Activated CD4-positive, alpha-beta T cell treated with anti-CD3 and anti-CD28 coated beads for 4 hours (primary cell): ENCODE measurements at regions not wholly inside any gene's neighbourhood (a gene's known extent, or its start where the extent isn't known, plus 50 kb on each side); places are given as distances from the start of the nearest gene placed in this dataset.

ENCODE experiments used
- DNase-seq, 2 donors: peaks; one replicate each; pipeline ENCODE4 v3.0.0-alpha.2; 2020

DNA sequence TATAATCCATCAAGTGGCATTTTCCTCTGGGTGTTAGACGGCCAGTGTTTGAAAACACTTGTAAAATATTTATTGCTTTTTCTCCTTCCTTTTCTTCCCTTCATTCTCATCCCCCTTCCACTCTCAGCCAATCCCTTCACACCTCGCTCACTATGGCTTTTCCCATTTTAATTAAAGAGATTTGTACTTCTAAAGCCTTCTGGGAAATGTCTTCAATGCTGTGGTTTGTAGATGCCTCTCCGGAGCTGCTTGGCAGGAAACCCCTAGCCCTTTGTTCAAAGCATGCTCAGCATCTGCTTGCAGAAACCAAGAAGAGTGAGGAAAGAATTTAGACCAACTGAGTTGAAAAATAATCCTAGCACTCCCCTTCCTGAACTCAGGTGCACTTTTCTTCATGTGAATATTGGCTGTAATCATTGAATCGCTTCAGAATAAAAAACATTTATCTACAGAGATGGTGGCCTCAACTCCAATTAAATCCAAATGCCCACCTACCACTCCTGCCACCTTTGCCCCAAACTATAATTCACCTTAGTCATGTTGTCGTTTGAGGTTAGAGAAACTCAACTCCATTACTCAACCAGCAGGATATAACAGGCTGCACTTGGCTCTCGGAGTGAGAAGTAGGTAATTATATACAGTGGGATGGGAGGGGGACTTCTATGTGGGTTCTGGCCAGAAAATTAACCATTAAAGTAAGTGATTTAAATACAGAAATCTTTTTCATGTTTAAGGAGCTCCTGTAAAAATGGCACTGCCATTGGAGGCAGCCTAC, 659.4 kb upstream of the CAMK1G start:
- no peak for DNase-seq

DNA sequence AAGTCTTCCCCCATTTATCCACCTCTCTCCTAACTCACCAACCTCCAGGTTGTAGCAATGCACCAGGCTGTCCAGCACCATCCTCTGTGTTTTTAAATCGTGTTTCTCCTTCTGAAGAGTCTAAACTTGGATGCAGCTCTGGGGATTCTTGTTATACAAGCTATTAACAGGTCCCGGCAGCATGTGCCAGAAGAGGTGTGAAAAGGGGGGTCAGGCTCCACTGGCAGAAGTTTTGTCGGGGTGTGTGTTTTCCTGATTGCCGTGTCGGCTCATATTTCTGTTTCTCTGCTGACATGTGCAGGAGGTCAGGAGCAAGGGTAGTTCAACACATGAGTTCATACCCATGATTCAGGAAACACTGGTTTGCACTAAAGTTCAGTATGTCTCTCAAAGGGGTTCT, 658.6 kb upstream of the CAMK1G start:
- no peak for DNase-seq

DNA sequence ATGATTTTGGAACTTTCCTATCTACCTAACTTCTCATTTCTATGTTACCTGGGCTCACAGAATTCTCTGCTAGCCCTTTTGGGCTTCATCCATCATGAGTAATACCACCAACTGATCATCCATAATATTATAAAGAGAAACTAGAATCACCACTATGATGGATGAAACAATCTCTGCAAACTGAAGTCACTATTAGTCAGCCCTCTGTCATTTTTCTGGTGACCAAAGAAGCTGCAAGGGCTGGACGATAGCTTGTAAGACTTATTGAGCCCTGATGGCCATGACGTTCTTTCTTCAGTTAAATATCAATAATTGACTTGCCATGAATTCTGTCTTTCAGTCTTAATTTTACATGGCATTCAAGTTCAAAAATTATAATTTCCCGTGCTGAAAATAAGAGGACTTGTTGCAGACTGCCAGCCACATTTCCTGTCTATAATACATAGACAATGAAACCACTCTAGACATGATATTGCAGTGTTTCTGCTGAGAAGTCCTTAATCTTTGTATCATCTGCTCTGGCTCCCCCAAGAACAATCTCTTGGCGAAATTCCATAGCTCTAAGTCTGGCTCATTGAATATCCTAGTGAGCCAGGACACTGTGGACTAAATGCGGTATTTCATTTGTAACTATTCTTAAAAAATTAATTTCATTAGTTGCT, 655.0 kb upstream of the CAMK1G start:
- DNase-seq, result no peak

DNA sequence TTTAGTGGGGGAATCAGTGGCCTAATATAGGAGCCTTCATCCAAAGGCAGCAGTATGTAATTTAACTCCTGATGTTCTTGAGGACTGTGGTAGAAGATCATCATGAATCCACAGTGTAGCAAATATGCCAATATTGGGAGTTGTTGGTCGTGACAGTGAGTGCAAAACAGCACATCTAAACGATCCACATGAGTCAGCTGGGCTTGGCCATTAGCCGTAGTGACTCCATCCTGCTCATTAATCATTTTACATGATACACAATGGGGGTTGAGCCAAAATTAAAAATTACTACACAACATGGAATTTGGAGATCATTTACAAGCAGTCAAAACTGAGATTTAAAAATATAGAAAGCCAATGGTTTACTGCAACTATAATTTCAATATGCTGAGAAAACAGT, 653.9 kb upstream of the CAMK1G start:
- no peak for DNase-seq

DNA sequence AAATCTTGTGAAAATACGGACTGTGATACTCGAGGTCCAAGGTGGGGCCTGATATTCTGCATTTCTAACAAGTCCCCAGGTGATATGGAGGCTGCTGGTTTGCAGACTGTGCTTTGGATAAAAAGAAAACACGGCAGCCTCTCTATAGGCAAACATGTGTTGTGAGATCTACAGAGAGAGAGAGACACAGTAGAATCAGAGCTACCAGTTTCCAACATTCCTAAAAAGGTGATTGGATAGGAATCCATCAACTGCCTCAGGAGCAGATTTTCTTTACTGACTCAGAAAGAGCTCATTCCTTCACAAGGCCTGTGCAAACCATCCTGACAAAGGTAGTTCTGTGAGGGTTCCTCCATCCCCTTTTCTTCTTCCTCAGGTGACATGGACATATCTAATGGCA, 651.6 kb upstream of the CAMK1G start:
- DNase-seq, result no peak

DNA sequence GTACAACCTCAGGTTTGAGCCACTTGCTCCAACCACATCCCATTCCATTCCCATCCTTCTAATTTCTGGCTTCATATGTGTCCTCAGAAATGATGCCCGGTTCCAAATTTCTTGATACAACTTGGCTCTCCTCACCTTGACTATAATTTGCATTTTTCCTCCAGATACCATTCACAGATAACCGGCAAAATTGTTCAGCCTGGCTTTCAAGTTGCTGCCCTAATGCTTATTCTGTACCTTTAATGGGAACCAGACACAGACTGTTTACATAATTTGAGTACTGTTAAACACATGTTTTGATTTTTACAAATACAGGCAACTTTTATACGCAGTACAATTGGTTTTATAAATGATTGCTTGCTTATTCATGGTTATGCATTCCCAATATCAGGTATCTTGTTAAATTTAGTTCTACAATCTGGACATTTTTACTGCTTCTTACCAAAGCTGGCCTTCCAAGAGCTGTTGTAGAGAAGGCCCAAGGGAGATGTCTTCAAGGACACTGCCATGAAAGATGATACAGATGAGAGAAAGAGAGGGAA, 649.5 kb upstream of the CAMK1G start:
- DNase-seq, result no peak

DNA sequence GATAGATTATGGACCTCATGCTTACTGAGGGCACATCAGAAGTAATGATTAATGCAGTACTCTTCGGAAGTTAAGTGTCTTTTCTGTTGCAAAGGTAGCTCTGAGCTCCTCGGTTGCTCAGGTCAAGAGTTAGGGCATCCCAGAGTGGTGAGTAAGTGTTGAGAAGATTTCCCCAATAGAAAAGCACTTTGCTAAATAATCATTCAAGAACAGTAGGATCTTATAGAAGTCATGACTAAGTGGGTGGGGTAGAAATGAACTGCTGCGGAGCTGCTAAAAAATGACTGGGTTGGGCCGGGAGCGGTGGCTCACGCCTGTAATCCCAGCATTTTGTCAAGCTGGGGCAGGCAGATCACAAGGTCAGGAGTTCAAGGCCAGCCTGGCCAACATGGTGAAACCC, 648.6 kb upstream of the CAMK1G start:
- DNase-seq, result no peak

DNA sequence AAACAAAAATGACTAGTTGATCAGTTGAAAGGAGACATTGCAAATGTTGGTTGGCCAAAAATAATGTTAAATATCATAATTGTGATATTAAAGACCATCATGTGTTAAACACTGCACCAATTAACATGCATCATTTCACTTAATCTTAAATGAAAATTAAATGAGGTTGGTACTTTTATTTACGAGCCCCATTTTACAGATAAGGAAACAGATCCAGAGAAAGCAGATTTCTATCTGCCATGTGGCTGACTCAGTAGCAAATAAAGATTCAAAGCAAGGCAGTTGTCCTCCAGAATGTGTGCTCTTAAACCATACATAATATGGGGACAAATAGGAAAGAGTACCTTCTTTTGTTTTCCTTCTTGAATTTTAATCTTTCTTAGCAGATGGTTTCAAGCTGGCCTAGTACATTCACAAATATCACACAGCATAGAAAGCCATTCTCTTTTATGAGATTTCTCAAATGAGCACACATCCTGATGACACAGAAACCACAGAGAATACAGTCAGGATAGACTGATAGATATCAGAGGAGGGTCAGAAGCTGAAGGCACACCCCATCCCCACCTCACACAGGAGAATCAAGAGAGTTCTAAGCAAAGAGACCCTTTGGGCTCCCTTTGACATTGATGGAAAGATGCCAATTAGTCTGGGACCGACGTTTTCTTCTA, 647.9 kb upstream of the CAMK1G start:
- no peak for DNase-seq

DNA sequence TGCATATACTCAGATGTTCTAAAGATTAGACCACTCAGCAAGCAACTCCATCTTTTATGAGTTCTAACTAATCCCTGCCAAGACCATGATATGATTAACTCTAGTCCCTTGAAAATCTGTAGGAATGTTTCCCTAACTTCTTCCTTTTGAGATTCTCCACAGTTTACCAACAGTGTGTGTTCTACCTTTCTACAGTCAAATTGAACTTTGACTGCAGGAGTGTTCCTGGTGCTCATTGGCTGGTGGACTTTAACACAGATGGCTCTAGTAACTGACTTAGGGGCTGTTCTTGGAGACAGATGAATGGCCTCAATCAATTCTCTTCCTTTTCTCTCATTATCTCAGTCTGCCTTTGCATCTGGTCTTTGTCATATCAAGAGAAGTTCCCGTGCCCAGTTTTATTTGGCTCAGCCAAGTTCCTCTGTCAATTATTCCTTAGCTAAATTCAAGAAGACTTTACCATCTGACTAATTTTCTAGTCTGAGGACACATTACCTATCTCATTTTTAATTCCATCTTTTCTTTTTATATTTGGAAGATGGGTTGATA, 643.9 kb upstream of the CAMK1G start:
- DNase-seq, result no peak

DNA sequence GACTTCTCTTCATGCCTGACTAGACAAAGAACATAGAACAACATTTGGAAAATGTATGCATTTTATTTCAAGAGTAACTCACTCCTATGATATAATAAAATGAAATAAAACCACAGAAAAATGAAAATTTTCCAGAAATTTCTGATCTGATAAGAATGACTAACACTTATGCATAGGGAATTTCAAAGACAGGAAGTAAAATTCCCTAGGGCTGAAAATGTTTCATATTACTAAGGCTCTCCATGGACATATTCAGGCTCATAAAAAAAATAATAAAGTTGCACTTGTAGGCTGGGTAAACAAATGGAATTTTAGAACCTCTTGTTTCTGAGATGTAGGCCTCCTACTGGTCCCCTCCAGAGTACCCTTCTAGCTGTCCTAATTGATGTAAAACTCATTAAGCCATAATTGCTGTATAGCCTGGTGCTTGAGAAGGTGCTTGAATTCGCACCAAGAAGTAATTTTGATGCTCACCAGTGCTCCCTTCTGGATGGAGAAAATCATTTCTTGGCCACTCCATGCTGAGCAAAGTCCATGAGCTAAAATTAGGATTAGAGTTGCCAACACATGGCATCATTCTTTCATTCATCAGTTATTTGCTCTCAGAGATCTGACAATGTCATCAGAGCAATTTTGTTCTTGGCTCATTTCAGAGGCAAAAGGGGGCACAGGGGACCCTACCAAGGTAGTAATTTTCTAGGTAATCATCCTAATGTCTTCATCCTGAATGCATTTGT, 641.0 kb upstream of the CAMK1G start:
- DNase-seq, result no peak

DNA sequence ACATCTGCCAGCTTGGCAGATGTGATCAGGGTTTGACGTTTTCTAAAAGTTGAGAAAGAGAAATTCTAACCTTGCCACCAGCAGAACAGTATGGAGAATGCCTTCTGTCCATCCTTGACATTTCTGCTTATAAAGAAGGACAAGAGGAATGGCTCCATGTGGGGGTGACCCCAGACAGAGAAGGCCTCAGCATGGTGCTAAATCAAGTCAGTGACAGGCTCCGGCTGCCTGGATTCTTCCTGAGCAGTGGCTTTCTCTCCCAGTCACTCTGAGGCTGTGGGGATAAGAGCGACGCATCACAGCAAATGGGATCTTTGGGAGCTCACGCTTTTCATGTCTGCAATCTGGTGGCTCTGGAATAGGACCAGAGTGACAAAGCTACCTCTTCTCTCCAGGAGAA, 640.2 kb upstream of the CAMK1G start:
- no peak for DNase-seq

DNA sequence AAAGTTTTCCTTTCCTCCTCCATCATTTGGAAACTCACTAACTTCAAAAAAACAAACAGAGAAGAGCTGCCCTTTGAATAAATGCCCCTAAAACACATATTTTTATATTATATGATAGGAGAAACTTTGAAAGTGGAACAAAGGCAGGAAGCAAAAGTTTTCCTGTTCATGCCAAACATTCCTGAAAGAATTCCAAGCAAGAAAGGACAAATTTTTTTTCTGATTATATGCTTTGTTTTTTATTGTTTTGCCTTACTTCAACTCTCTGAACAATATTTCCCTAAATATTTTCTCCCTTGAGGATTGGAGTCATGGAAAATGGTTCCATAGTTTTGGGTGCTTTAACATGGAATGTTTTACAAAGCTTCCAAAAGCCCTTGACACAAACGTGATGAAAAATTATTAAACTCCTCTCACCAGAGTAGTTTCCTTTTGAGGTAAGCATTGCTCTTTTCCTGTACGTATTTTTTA, 638.5 kb upstream of the CAMK1G start:
- DNase-seq, result no peak

DNA sequence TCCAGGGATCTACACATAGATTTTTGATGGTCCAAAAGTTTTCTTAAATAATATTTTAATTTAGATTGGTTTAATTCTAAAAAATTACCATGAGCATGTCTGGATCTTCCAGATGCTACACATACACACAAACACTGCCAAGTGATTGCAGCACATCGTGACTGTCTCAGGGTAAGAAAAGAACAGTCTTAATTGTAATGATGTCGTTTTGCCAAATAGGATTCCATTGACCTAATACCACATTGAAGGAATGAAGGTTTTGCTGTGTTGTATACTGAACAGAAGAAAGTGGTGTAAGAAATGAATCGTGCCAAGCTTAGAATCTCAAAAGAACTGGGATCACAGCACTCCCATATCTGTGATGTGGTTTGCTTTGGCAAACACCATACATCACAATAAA, 633.3 kb upstream of the CAMK1G start:
- DNase-seq, result no peak

DNA sequence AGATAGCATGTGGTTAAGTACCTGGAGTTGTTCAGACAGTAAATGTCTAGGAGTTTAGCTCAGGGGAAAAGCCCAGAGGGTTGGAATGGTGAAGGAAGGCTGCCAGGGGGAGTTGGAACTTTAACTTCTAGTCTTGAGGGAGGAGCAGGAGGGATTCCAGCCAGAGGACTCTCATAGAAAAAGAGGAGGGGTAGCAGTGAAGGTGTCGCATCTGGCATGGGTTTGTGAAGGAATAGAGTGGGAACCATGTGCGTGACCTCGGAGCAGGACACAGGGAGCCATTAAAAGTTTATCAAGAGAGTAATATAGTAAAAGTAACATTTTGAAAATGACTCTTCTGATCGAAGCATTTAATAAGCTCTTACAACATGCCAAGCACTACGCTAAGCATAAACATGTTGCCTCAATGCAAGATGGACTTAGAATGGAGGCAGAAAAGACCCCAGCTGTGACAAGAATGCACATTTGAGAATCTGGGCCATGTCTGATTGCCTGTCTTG, 632.4 kb upstream of the CAMK1G start:
- DNase-seq, result no peak

DNA sequence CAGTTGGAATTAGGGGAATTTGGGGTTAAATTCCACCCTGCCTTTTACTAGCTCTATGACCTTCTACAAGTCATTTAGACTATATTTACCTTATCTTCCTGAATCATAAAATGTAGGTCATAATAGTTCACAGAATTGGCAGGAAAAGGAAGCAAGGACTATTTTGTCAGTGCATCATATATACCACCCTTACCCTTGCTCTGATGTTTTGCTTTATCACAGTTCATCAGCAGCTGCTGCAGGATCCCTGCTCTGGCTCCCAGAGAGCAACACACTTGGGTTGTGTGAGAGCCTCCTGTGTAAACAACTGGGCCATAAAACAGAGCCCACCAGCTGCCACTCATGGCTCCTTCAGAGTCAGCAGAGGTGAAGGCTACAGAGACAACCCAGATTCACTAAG, 631.6 kb upstream of the CAMK1G start:
- no peak for DNase-seq

DNA sequence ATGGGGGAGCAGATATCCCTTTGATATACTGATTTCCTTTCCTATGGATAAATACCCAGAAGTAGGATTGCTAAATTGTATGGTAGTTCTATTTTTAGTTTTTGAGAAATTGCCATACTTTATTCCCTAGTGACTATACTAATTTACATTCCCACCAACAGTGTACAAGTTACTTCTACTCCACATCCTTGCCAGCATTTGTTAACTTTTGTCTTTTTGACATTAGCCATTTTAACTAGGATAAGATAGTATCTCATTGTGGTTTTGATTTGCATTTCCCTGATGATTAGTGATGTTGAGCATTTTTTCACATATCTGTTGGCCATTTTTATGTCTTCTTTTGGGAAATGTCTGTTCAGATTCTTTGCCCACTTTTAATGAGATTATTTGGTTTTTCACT, 620.6 kb upstream of the CAMK1G start:
- no peak for DNase-seq

DNA sequence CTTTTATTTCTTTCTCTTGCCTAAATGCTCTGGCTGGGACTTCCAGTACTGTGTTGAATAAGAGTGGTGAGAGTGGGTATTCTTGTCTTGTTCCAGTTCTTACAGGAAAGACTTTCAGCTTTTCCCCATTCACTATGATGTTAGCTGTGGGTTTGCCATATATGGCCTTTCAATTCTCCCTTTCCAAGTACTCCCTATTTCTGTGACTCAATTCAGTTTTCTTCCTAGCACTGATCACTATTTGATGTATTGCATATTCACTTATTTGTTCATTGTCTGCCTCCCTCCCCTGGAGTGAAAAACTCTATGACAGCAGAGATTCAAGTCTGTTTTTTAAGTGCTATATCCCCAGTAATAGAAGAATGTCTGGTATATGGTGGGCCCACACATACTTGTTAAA, 618.2 kb upstream of the CAMK1G start:
- no peak for DNase-seq

DNA sequence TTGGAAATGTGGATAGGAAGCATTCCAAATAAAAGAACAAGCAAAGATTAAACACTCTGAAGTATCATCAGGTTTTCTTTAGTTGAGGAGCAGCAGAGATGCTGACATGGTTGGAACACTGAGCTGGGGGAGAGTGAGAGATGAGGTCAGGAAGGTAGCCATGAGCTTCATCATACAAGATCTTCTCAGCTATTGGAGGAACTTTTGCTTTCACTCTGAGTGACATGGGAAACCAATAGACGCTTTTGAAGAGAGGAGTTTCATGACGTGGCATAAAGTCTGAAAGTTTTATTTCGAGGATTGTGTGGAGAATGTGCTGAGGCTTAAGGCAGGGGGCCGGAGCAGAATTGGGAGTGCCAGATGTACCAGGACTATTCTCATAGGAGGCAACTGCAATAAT, 616.2 kb upstream of the CAMK1G start:
- no peak for DNase-seq

DNA sequence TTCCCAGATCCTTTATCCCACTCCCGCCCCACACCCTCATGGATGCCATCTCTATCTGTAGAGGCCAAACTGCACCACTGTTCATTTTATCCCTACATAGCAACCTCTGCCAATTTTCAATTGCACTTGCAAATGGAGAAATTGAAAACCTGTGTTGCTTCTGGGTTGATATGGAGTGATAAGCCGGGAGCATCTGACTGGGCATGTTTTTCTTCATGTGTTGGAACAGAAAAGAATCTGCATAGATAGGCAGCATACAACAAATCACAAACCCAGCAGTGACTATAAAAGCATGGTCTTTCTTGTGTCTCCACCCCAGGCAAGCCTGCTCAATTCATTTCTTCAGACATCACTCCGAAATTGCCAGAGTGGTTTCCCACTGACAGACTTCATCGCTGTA, 608.8 kb upstream of the CAMK1G start:
- no peak for DNase-seq

DNA sequence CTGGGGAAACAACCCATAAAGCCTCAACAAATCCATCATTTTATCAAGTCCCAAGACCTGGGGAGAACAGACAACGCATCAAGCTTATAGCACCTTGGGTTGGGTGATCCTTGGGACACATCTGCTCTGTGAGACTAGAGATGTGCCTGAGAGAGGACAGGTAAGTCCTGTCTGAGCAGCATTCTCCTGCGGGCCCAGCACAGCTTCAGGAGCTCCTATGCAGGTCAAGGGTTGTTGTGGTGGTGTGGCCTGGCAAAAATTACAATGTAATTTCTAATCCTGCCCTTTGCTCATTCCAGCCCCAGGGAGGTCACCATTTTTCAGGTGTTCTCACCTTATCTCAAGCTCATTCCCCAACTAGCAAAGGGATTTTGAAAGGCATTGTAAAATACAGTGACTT, 608.1 kb upstream of the CAMK1G start:
- DNase-seq, result no peak

DNA sequence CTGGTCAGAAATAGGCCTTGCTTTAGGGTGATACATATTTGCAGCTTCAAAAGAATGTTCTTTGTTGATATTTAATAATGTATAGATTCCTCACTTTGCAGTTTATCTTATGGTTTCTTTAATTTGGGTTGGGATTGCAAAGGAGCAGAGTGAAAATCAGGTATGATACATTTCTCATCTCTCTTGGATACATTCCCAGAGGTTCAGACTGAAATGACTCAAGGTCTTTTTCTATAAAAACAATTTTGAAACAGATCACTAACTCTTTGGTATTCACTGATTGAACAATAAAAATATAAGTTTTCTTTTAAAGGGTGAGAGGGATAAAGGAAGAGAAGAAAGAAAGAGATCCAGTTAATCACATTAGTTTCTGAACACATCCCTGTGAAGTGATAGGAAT, 606.5 kb upstream of the CAMK1G start:
- no peak for DNase-seq

DNA sequence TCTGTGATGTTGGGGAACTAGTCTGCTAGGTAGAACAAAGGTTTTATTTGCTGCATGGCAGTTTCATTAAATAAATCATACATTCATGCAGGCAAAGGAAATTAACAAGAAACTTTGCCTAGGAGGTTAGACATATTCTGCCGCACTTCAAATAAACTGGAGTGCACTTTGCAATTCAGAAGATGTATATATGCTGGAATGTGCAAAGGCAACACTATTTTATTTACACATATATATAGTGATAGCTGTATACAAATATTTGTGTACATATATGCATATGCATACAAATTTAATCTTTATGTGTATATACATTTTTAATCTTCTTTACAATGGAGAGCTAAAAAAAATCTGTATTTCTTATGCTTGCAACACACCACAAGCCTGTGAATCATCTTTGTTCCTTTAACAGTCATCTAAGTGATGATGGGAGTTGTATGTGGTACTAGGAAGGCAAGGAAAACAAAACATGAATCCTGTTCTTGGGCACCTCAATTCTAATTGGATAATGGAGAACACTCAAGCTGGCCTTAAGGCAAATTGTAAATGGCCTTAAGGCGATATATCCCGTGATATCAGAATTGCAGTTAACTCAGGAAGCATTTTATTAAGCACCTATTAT, 605.8 kb upstream of the CAMK1G start:
- no peak for DNase-seq
